Right renal pelvis (tissue), 4 donors: ENCODE measurements at regions not wholly inside any gene's neighbourhood (a gene's known extent, or its start where the extent isn't known, plus 50 kb on each side); places are given as distances from the start of the nearest gene placed in this dataset.
A peak's percentile ranks its signal among the peaks of the same experiment; 100 is the strongest.
"Not testable (repeated sequence)": the region's sequence is repeated elsewhere in the genome, so short reads cannot be mapped to it uniquely, and the experiment has no call there.

Experiments
- DNase-seq, 4 donors: peaks; one replicate each; pipeline ENCODE4 v3.0.0-alpha.2; 2013; ENCODE audit warnings: low read depth in 4 of 4, low spot score in 3 of 4, missing footprints in 1 of 4

DNA sequence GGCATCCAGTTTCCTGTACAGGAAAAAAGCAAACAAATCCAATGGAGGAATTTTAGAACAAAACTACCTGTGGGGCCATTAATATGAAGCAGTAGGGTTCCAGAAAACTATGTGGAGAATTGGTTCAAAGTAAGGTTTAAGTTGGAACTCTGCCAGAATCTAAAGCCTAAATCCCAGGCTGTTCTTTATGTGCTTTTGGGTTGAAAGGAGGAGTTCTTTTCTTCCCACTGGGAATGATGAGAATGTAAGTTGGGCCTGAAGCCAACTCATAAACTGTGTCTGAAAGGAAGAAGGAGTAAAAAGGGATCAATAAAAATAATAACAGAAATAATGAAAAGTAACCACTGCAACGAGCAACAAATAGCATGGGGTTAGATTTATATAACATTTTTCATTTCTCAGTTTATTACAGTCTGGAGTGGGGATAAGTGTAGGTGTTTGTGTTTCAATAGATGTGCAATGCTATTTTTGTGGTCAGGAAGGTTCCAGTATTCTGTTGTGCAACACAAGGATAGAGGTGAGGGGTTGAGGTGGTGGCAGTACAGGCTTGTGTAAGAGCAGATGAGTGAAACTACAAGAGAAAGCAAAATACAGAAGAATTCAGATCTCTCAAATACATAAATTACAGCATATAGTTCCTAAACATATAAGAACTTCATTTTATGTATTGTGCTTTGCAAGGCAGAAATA is 373.6 kb downstream of the EMP1 start:
- no peak for DNase-seq

DNA sequence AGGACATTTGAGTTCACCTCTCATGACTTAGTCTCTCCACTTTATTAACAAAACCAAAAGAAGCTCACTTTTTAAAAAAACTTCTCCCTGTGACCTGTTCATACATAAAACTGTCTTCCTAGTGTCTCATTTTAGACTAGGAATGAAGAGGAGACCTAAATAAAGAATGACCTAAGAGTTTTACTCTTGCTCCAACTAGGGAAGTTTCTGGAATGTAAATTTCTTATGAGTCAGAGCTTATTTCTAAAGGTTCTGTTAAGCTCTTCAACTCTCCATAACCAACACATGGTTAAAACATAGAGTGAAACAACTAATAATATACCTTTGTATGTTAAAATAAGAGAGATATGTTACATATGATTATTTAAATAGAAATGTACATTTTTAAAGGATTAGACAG is 369.8 kb downstream of the EMP1 start:
- DNase-seq, result no peak

DNA sequence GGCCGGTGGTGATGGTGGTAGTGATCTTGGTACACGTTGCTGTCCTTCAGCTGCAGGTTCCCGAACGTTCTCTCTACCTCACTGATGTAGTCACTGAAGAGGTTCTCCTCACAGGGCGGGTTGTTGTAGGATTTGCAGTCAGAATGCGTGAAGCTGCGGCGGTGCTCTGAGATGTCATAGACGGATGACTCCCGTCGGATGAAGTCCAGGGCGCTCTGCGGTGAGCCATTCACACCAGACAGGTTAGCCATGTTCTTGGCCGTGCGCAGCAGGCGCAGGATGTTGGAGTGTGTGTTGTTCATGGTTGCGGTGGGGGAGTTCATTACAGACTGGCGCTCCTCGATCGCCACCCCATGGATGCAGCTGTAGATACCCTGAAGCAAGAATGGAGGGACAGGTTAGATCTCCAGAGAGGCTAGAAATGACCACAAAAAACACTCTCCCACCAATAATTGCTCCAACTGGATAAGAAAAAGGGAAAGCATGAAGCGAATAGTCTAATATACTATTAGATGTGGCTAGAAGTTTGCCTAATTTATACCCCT is 367.8 kb downstream of the EMP1 start:
- no peak for DNase-seq

DNA sequence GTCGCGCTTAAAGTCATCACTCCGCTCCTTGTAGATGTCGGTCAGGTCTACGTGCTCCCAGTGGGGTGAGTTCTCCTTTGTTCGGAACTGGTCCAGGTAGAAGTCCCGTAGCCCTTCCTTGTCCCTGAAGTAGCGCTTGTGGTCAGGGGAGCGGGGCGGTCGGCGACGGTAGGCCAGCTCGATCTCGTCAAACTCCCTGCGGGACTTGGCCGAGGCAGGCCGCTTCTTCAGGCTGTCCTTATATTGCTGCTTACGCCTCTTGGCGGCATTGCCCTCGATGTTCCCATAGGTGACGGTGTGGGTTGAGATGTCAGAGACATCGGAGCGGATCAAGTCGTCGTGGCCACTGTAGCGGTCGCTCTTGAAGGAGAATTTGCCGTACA is 367.2 kb downstream of the EMP1 start:
- no peak for DNase-seq

DNA sequence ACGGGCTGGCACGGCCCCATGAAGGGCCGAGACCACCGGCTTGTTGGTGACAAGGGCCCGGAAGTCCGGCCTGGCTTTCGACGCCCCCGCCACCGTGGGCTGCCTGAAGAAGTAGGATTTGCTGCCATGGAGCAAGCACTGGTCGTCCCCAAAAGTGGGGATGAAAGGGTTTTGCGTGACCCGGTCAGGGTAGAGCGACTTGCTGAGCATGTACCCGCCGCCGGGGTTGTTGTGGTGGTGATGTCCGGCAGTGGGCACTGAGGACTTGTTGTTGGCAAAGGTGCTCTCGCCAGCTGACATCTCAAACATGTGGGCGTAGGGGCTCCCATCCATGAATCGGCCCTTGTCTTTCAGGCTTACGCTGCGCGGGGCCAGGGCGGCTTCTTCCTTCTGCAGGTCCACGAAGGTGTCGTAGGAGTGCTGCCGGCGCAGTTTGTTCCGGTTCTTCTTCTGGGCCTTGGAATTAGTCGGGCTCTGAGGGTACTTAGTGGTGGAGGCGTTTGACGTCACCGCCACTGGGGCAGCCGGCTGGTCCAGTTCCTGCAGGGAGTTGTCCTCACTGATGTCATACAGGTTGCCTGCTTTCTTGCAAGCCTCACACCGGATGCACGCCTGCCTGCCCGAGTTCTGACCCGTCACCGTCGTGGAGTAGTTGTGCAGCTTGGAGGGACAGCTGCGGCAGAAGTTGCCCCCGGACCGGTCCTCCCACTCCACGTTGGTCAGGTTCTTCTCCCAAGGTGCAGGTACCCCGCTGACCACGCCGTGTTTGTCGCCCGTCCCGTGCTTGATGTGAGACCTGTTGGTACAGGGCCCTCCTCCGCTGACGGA is 366.6 kb downstream of the EMP1 start:
- DNase-seq, result no peak

DNA sequence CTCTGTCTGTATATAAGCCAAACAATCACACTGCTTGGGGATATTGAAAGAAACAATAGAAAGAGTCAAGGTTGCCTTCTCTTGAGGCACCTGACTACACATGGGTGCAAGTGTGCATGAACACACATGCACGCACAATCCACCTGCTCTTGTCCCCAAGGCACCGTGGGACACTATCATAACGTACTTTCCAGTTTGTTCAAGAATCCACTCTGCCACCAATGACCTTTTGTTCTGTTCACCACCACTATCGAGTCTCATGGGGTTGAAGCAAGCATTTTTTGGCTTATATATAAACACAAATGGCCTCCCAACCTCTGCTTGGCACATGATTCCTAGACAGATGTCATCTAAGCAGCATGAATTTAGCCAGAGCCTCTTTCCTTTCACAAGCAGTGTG is 365.4 kb downstream of the EMP1 start:
- DNase-seq, result no peak

DNA sequence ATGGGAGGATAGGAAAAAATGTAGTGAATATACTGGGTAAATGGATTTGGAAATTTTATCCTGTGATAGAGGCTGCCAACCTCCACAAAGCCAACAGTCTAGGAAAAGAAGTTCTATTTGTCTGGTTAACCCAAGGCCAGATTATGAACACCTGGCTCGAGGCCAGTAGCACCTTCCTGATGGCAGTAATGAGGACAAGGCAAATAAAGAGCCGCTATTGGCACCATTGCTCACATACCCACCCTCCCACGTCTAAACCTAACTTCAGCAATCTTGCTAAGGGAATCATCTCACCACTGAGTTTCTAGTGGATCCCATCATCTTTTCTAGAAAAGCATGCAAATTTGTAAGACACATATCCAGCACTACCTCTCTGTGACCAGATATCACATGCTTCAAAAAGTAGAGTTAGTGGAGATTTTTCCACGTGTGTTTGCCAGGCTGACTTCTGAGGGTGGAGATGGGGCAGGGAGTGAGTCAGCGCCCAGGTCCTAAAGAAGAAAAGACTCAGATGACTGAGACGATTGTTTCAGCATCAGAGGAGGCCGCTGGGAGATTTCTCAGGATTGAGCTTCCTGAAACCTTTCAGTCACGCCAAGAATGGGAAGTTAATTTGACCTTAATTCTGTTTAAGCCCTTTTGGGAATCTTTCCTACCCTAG is 362.9 kb downstream of the EMP1 start:
- DNase-seq, result no peak

DNA sequence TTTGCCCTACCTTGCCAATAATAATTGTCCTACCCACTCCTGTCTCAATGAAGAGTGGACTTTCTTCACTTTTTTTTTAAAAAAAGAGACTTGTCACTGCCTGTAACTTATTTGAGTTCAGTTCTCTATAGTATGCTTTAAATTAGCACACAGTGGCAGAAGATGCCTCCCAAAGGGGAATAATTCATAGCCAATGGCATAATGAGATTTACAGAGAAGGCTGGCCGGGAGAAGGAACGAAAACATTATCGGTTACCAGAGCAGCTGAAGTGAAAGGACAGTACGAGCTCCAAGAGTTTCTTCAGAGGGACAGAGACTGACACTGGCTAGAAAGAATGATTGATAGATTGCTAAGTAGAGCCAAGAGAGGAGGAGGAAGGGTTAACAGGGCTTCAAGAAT is 356.3 kb downstream of the EMP1 start:
- no peak for DNase-seq

DNA sequence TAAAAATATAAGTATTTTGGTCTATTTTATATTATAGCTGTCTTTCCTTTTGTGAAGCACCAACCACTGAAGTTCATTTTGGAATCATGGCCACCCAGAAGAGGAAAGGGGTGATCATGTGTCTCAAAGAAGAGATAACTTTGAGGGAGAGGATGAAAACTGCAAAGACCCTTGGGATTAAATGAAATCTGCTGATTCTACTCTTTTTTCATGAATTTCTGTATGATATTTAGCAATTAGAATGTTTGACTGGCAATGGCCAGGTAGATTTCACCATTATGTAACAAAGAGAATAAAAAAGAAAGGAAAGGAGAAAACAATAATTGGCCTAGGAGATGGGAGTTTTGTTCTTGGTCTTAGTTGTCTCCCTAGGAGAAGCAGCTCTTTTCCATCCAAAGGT is 350.8 kb downstream of the EMP1 start:
- DNase-seq, result no peak

DNA sequence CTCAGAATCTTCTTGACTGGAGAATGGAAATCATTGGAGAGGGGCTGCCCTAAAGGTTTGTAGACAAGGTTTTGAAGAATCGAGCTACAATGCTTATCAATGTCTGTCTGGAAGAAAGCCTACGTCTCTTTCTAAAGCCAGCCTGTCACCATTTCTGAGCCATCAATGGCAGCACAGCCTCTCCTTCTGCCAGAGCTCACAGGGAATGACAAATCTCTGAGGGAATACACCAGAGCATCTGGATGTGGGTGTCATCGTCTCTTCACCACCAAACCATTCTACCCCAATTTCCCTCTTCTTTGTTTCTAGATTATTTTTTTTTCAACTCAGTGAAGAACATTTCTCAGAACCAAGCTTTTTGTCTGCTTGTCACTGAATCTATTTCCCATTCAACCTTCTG is 349.7 kb downstream of the EMP1 start:
- no peak for DNase-seq

DNA sequence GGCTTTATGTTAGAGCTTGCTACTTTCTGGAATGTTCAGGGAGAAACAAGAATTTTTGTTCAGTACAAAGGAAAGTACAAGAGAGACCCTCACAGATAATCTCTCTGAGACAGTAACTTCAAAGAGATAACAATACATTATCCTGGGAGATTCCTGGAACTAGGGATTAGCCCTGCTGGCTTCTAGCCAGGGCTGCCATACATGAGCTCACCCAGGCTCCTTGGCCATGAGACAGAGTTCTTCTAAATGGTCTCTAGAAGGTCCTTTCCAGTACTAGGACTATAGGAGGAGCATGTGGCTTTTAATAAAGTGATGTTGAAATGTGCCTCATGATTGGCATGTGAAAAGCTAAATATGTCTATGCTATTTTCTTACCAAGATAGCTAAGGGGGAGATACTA is 342.5 kb downstream of the EMP1 start:
- DNase-seq, result no peak

DNA sequence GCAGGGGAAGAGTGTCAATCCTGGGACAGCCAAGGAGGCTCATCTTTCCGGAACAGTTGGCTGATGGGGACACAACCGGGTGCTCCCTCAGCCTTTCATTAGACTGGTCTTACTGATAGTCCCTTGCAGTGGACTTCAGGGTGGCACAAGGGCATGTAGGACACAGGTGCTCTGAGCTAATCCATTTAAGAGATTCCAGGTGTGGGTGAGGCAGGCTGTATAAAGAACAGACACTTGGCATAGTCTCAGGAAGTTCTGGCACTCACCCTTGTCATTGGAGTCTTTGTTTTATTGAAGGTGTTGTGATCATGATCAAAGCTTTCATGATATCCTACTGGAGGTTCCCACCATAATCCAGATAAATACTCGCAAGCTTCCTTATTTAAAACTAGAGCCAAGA is 341.6 kb downstream of the EMP1 start:
- DNase-seq, result no peak

DNA sequence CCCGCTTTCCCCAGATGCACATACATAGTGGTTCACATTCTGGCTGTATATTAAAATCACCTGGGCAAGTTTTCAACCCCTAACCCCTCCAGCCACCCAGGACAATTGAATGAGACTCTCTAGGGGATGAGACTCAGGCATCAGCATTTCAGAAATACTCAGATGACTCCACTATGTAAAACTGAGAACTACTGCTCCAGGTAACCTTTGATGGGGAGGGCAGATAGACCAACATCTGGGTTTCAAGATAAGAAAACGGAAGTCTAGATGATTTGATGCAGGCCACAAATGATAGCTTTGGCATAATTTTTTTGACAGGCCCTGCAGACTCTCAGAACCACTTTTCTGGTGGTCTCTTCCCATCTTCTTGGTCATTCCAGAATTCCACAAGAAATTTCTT is 341.1 kb downstream of the EMP1 start:
- DNase-seq, result no peak

DNA sequence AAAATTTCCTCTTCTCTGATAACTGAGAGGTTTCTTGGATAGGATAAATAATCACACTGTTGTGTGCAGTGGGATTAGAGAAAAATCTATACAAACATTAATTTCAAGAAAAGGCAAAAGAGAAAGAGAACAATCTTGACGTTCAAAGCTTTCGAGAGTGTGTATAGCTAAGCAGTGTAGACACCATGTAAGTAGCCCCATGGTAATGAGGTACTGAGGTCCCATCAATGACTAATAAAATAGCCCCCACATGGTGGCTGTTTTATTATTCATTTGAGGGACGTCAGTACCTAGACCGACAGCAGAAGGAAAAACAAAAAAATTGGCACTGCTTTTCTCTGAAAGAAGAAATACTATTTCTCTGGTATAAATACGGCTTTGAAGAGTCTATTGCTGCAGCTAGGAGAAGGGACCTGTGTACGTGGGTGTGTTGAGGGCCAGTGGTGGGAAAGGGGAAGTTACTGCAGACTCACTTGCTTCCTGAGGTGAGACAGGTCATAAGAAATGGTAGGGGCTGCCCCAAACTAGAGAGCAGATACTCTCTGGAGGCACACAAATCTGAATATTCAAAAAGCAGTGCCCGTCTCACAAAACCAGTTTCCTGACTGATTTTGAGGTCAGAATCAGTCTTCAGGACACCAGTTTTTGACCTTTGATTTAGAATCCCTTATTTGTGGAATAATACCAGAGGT is 339.8 kb downstream of the EMP1 start:
- no peak for DNase-seq

DNA sequence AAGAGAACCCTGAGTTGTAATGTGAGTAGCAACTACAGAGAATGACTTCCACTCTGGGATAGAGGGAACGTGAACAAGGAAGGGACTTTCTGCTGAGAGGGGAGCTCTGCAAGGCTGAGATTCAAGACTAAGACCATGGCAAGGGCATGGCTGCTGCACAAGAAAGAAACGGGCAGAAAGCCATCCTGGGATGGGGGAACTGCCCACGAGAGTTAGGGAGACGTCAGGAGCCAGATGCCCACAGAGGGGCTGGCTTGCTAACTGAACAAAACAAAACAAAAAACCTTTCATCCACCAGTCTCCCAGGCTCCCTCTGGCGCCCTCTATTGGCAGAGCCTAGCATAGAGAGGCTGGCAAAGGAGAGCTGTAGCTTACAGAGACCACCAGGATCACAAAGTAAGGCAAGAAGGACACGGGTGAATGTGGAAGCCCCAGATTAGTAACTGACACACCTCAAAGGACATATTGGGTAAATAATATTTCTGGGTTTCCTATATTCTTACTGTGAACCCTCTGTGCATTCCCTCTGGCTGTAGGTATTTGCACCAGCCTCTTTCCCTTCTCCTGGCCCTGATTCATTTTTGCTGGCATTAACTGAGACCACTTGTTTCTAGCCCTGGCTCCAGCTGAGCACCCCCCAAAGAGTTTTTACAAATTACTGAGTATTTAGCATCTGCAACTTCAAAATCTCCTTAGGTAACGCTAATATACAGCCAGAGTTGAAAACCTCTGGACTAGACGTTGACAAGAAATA is 338.3 kb downstream of the EMP1 start:
- DNase-seq, result peak; percentile 57 to 83 (median 70)

DNA sequence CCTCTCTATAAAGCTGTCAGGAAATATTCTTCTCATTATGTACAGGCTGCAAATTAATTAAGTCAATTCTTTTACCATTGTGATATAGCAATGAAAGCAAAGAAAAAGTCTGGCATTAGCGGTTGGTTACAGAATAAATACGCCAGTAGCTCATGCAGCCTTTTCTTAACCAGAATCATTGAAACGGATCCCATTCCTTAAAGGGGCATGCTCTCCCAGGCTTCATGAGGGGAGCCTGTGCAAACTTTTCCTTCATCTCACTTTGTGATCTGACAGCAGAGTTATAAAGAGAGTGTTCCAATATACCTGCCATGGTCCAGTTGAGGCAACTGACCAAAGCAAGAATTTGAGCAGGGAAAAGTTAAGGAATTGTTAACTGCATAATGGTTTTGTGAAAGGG is 337.7 kb downstream of the EMP1 start:
- peak in 3 of 4 donors; percentile 3 to 16 (median 13) for DNase-seq

DNA sequence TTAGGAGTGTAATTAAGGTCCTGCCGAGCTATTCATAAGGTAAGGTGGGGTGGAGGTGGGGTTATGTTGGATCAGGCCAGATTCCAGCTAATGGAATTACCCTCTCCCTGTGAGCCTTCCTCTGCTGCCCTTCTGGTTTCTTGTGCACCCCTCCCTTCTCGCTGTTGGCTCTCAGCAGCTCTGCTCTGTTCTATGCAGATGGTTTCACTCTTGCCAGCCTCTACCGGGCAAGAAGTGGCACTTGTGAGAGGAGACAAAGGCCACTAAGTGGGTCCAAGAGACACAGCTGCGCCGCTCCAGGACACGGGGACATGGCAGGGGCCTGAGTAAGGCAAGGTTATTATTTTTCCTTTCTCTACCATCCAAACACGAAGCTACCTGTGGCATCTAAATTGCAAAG is 334.4 kb downstream of the EMP1 start:
- no peak for DNase-seq

DNA sequence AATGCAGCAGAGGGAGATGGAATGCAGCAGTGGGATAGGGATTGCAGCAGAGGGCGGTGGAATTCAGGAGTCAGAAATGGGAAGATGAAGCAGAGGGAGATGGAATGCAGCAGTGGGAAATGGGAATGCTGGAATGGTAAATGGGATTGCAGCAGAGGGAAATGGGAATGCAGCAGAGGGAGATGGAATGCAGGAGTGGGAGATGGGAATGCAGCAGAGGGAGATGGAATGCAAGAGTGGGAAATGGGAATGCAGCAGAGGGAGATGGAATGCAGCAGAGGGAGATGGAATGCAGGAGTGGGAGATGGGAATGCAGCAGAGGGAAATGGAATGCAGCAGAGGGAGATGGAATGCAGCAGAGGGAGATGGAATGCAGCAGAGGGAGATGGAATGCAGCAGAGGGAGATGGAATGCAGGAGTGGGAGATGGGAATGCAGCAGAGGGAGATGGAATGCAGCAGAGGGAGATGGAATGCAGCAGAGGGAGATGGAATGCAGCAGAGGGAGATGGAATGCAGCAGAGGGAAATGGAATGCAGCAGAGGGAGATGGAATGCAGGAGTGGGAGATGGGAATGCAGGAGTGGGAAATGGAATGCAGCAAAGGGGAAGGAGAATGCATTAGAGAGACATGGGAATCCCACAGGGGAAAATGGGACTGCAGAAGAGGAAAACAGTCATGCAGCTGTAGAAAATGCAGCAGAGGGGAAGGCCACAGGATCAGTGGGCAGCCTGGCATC is 329.8 kb downstream of the EMP1 start:
- not testable (repeated sequence) for DNase-seq

DNA sequence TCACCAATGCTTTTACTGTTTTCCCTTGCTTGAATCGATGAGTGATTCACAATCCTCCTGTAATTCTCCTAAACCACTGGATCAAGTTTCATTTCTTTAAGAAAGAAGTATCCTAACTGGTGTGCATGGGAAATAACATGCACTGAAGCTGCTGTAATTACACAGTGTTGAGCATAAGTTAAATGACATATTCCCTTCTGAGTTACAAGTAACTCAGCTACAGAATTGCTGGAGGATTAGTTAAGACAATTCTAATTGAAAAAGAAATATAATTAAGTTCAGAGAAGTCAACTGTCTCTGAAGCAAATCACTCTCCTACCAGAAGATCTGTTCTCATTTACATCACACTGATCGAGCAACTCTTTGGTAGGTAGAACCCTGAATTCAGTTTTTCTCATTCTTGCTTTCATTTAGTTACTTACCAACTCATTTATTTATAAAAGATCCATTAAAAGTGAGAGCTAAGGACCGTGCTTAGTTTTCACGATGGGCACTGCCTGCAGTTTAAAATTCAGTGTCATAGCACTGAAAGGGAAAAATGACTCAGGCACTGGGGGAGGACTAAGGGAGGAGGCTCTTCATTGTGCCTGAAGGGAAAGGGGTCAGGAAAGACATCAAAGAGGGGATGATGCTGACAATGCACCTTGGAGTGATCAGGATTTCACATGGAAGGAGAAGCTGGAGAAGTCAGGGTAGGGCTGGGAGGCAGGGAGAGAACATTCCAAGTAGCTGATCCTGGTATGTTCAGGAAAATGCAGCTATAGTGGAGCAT is 327.2 kb downstream of the EMP1 start:
- DNase-seq, result no peak
